Non-pigmented ciliary epithelial cell (primary cell): ENCODE measurements at regions not wholly inside any gene's neighbourhood (a gene's known extent, or its start where the extent isn't known, plus 50 kb on each side); places are given as distances from the start of the nearest gene placed in this dataset.

Source experiments
- DNase-seq: peaks from one replicate; pipeline ENCODE4 v3.0.0-alpha.2; 2010; ENCODE audit warnings: low read depth

- no peak for DNase-seq
Observed at GRCh38 chr7:46720761-46721160, 799.7 kb upstream of the IGFBP3 start.

GRCh38 chr7:46719616-46720015 is 798.5 kb upstream of the IGFBP3 start:
- no peak for DNase-seq

- no peak for DNase-seq
Observed at GRCh38 chr7:46716926-46717325, 795.9 kb upstream of the IGFBP3 start.

GRCh38 chr7:46715579-46715978 is 794.5 kb upstream of the IGFBP3 start:
- no peak for DNase-seq

GRCh38 chr7:46714904-46715303 is 793.8 kb upstream of the IGFBP3 start:
- DNase-seq: no peak

- DNase-seq: no peak
Observed at GRCh38 chr7:46713868-46714596, 793.0 kb upstream of the IGFBP3 start.

- DNase-seq: no peak
Observed at GRCh38 chr7:46710927-46711326, 789.9 kb upstream of the IGFBP3 start.

GRCh38 chr7:46707973-46708372 is 786.9 kb upstream of the IGFBP3 start:
- DNase-seq: no peak

- DNase-seq: peak; percentile 14
Observed at GRCh38 chr7:46705386-46706255, 784.5 kb upstream of the IGFBP3 start.

- no peak for DNase-seq
Observed at GRCh38 chr7:46696741-46697140, 775.7 kb upstream of the IGFBP3 start.

GRCh38 chr7:46695051-46695708 is 774.1 kb upstream of the IGFBP3 start:
- no peak for DNase-seq

GRCh38 chr7:46694058-46694457 is 773.0 kb upstream of the IGFBP3 start:
- DNase-seq: no peak

GRCh38 chr7:46687203-46687602 is 766.1 kb upstream of the IGFBP3 start:
- DNase-seq: no peak

- DNase-seq: no peak
Observed at GRCh38 chr7:46685051-46685450, 764.0 kb upstream of the IGFBP3 start.

GRCh38 chr7:46682836-46683624 is 762.0 kb upstream of the IGFBP3 start:
- peak; percentile 20 for DNase-seq

GRCh38 chr7:46681865-46682503 is 760.9 kb upstream of the IGFBP3 start:
- no peak for DNase-seq

GRCh38 chr7:46680147-46680546 is 759.1 kb upstream of the IGFBP3 start:
- no peak for DNase-seq

GRCh38 chr7:46679671-46680070 is 758.6 kb upstream of the IGFBP3 start:
- DNase-seq: no peak

GRCh38 chr7:46678421-46678820 is 757.3 kb upstream of the IGFBP3 start:
- no peak for DNase-seq

- DNase-seq: no peak
Observed at GRCh38 chr7:46675456-46675855, 754.4 kb upstream of the IGFBP3 start.

GRCh38 chr7:46672861-46673260 is 751.8 kb upstream of the IGFBP3 start:
- no peak for DNase-seq
